Omental fat pad (tissue), 3 donors: ENCODE measurements at regions not wholly inside any gene's neighbourhood (a gene's known extent, or its start where the extent isn't known, plus 50 kb on each side); places are given as distances from the start of the nearest gene placed in this dataset.

Source experiments
- ATAC-seq: fragments of 150-250 bp; one replicate; pipeline ENCODE4 v1.9.1; 2016; ENCODE audit warnings: mild to moderate bottlenecking, moderate library complexity; ENCODE audit not compliant: low FRiP score
- DNase-seq: peaks from one replicate; pipeline ENCODE4 v3.0.0-alpha.2; 2019; ENCODE audit warnings: low spot score
- TF ChIP-seq, protein P1 (sequence below), 3 donors: fragments of 450-650 bp; IDR thresholded peaks; one replicate each; pipeline ENCODE4 v1.5.1; 2016 to 2017; ENCODE audit warnings: antibody characterized with exemption in 3 of 3, mild to moderate bottlenecking in 3 of 3, moderate library complexity in 2 of 3

DNA sequence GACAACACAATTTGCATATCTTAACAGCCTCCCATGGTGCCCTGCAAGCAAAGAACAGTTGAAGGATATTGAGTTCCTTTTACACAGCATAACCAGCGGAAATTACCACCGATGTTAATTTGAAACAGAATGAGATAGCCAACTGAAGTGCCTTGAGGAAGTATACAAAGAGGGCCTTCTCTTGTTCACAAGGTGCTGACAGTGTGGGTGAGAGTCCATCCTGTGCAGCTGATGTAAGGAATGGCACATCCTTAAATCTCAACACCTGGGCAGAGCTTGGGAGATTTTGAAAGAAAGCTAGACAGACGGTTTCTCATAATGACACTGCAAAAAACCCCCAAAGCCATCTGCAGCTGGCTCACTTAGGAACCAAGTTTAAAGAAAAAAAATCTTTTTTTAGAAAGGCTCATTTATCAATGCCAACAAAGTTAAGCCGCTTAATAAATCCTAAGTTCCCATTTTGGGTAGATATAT lies 818.6 kb downstream of the KCNJ2 start:
- ATAC-seq (no peak), DNase-seq (no peak)
- TF ChIP-seq, protein P1, sequence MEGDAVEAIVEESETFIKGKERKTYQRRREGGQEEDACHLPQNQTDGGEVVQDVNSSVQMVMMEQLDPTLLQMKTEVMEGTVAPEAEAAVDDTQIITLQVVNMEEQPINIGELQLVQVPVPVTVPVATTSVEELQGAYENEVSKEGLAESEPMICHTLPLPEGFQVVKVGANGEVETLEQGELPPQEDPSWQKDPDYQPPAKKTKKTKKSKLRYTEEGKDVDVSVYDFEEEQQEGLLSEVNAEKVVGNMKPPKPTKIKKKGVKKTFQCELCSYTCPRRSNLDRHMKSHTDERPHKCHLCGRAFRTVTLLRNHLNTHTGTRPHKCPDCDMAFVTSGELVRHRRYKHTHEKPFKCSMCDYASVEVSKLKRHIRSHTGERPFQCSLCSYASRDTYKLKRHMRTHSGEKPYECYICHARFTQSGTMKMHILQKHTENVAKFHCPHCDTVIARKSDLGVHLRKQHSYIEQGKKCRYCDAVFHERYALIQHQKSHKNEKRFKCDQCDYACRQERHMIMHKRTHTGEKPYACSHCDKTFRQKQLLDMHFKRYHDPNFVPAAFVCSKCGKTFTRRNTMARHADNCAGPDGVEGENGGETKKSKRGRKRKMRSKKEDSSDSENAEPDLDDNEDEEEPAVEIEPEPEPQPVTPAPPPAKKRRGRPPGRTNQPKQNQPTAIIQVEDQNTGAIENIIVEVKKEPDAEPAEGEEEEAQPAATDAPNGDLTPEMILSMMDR (IDR thresholded peaks at IDR 0.05): no peak

- TF ChIP-seq, protein P1 (IDR thresholded peaks at IDR 0.05): no peak
- DNase-seq: no peak
- no peak for ATAC-seq
Observed at GRCh38 chr17:70988622-70989021, 819.3 kb downstream of the KCNJ2 start.

DNA sequence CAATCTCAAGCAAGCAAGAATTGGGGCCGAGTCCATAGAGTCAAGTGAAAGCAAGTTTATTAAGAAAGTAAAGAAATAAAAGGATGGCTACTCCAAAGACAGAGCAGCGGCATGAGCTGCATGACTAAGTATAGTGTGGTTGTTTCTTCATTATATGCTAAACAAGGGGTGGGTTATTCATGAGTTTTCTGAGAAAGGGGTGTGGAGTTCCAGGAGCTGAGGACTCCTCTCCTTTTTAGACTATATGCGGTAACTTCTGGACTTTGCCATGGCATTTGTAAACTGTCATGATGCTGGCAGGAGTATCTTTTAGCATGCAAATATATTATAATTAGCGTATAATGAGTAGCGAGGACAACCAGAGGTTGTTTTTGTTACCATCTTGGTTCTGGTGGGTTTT lies 819.9 kb downstream of the KCNJ2 start:
- no peak for DNase-seq
- TF ChIP-seq, protein P1 (IDR thresholded peaks at IDR 0.05): no peak
- ATAC-seq: no peak

DNA sequence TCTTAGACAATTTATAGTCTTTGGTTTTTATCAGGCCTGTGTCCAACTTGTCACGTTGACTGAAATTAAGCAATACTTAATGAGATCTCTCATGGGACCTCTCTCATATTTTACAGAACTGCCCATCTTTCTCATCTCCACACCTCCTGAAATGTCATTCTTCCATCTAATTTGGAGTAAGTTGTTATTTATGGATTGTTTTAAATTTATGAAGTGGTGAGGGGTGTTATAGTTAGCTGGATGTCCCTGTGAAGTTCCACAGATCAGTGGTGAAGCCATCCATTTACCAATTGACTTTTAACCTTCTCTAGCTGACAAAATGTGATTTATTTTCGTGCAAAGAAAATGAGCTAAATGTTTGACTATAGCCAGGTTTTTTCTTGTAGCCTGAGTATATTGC lies 824.9 kb downstream of the KCNJ2 start:
- DNase-seq (no peak), ATAC-seq (no peak)
- TF ChIP-seq, protein P1 (IDR thresholded peaks at IDR 0.05): no peak

DNA sequence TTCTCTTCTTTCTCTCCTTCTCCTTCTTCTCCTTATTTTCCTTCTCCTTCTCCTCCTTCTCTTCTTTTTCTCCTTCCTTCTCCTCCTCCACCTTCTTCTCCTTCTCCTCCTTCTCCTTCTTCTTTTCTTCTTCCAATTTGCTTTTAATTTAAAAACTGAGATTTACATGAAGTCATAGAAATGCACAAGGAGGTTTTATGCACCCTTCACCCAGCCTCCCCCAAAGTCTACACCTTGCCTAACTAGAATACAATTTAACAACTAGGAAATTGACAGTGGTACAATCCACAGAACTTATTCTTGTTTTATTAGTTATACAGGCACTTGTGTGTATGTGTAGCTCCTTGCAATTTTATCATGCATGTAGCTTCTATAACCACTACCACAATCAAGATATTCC lies 826.7 kb downstream of the KCNJ2 start:
- no peak for DNase-seq
- ATAC-seq: no peak
- TF ChIP-seq, protein P1 (IDR thresholded peaks at IDR 0.05): no peak

DNA sequence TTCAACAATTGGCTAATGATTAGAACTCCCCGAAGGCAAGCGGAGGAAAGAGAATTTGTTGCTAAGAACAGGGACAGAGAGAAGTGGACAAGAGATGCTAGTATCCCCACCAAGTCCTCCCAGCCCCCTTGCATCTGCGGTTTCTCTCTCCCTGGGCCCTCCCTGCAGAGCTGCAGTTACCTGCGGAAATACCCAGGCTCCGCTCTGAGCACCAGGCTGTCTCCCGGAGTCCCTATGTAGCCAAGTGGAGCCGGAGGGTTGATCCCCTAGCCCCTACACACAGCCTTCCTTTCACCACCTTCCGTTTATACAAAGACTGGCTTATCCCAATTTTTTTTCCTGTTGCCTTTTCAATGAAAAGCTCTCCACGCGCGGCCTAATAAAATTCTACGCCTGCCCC lies 834.4 kb downstream of the KCNJ2 start:
- TF ChIP-seq, protein P1 (IDR thresholded peaks at IDR 0.05): no peak
- no peak for DNase-seq
- no peak for ATAC-seq

- ATAC-seq: no peak
- TF ChIP-seq, protein P1 (IDR thresholded peaks at IDR 0.05): no peak
- DNase-seq: no peak
Observed at GRCh38 chr17:71004413-71004812, 835.1 kb downstream of the KCNJ2 start.
